Activated CD8-positive, alpha-beta memory T cell treated with anti-CD3 and anti-CD28 coated beads for 1 hour (primary cell): ENCODE measurements at regions not wholly inside any gene's neighbourhood (a gene's known extent, or its start where the extent isn't known, plus 50 kb on each side); places are given as distances from the start of the nearest gene placed in this dataset.

Source experiments
- DNase-seq, 2 donors: peaks; one replicate each; pipeline ENCODE4 v3.0.0-alpha.2; 2020; ENCODE audit warnings: low read depth in 1 of 2; ENCODE audit errors: extremely low read depth in 1 of 2

DNA sequence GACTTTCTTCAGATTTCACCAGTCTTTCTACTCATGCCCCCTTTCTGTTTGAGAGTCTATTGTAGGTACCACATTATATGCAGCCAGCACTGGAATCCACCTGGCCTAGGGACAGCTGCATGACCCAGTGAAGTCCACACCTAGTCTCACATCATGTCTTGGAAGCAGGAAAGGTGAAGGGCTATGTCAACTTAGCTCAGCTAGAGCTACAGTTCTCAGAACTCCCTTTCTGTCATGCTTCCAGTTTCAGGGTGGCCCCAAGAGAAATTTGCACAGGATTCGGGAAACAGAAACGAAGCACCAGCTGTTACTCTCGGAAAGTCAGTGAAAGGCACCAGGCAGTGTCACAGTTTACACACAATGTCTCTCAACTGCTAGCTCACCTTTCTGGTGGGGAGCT lies 51.6 kb upstream of the NLRP1 start:
- no peak for DNase-seq

DNA sequence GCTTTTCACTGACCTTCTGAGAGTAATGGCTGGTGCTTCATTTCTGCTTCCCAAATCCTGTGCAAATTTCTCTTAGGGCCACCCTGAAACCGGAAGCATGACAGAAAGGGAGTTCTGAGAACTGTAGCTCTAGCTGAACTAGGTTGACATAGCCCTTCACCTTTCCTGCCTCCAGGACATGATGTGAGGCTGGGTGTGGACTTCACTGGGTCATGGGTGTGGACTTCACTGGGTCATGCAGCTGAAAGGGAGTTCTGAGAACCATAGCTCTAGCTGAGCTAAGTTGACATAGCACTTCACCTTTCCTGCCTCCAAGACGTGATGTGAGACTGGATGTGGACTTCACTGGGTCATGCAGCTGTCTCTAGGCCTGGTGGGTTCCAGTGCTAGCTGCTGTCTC lies 54.3 kb upstream of the NLRP1 start:
- no peak for DNase-seq

DNA sequence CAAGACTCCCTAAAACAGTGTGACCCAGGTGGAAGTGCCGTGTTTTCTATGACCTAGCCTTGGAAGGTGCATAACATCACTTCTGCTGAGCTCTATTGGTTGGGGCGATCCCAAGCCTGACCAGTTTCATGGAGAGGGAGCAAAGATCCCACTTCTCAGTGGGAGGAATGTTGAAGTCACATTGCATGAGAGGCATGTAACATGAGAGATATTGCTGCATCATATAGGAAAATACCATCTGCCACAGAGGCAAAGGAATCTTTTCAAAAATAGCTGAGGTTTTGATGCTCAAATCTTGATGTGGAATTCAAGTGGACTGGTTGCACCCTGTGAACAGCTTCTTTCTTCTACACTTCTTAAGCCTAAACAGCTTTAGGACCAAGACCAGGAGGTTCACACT lies 56.4 kb upstream of the NLRP1 start:
- no peak for DNase-seq

DNA sequence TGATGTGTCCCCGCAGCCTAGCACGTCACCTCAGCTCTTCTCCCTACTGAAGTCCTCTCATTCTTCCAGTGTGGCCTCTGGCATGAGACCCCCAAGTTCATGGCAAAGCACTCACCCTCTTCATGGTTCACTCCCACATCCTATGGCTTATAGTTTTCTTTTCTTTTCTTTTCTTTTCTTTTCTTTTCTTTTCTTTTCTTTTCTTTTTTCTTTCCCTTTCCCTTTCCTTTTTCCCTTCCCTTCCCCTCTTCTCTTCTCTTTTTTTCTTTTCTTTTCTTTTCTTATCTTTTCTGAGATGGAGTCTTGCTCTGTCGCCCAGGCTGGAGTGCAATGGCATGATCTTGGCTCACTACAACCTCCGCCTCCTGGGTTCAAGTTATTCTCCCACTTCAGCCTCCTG lies 58.4 kb upstream of the NLRP1 start:
- DNase-seq: no peak

DNA sequence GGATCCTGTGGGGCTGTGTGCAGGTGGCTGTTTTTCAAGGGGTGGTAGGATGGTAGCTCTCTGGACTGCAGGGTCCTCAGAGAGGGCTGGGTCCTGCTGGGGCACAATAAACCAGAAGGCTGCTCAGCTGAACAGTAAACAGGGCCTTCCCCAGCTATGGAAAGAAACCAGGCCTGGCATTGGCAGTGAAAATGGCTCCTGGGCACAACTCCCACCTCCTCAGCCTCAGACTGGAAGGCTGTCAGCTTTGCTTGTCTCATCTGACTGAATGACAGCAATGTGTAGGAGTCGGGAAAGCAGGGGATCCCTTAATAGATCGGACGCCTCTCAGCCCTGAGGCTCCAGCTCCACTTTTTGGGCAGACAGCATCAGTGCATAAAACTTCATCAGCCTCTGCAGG lies 59.8 kb upstream of the NLRP1 start:
- DNase-seq: no peak

DNA sequence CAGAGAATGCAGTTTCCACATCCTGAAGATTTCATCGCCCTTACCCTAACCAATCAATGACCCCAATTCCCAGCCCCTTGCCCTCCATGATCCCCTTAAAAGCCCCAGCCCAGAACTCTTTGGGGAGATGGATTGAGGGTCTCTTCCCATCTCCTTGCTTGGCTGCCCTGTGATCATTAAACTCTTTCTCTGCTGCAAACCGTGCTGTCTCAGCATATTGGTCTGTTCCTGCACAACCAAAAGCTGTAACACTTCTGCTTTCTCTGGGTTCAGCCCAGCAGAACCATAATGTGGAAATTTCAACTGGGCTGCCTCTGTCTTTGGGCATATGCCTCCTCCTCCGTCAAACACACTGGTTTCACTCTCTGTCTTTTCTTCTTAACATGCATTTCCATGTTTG lies 67.0 kb upstream of the NLRP1 start:
- DNase-seq: no peak

DNA sequence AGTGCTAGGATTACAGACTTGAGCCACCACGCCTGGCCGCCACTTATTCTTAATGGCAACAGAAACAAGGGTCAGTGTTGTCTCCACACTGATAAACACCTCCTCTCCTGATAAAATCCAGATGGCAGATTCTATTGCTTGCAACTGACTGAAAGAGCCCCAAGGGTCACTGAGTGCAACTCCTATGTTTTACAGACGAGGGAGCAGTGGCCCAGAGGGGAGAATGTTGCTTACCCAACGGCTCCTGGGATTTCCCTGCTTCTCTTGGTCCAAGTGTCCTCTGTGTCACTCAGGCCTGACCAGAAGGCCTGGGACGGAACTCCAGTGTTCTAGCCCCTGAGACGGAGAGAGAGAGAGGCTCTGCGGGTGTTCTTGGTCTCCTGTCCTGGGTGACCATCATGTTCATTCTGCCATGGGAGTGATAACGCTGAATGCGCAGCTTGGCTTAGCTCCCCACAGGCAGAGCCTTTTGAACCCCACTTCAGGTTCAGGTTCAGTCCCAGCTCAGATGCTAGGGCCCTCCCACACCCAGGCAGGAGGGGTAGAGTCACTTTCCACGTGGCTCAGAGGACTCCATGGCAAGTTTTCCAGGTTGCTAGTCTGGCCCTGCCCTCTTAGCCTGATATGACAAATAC lies 77.3 kb upstream of the NLRP1 start:
- no peak for DNase-seq

DNA sequence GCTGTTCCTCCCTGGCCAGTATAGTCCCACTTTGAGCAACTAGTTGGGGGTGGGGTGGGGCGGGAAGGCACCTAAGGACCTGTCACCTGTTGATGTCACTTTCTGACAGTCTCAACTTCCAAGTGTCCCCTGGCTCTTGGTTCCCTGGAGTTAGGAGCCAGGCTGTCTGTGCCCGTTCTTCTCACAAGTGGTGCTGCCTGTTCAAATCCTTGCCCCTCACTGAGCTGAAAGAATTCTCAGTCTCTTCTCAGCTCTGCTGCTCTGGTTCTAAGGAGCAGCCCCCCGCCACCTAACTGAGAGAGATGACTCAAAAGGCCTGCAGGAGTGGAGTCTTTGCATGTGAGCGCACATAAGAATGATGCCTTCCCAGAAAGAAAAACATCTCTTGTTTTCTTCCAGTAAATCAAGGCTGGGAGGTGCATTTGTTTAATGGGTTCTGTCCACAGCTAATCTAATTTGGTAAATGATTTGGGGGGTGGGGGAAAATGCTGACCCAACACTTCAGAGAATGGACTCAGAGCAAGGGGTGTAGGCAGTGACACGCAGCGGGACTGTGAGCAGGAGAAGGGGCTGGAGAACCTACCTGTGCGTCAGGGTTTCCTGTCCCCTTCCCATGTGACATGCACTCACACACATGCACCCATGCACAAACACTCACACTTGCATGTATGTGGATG lies 78.2 kb upstream of the NLRP1 start:
- no peak for DNase-seq

DNA sequence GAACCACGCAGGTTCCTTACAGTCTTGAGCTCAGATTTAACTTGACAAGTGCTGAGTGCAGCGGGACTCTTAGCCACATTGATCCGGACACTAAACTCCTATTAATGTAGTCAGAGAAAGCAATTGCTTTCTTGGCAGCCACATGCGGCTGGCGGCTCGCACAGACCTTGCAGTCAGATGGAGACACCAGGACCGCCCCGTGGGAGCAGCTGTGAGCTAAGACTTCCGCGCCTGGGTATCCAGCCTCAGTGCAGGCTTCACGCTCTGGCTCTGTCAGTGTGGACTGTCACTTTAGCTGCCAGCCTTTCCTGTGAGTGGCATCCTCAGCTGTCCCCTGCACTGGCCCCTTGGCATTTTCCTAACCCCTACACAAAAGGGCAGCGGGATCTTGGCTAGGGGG lies 80.9 kb upstream of the NLRP1 start:
- DNase-seq: no peak

DNA sequence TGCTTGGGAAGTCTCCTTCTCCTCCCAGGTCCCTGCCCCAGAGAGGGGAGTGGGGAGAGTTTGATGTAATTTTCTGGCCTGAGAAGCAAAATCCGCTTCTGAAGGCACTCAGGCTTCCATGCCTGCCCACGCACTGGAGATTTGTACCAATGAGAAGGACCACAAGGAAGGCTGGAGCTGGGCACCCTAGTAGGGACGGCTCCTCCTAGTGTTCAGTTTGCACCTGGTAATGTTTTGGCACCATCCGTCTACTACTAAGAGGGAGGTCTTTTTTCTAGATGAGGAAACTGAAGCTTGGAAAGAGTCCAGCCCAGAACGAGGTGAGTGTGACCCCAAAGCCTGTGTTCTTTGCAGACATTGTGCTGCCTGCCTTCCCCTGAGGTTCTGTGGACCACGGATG lies 83.6 kb upstream of the NLRP1 start:
- DNase-seq: no peak

DNA sequence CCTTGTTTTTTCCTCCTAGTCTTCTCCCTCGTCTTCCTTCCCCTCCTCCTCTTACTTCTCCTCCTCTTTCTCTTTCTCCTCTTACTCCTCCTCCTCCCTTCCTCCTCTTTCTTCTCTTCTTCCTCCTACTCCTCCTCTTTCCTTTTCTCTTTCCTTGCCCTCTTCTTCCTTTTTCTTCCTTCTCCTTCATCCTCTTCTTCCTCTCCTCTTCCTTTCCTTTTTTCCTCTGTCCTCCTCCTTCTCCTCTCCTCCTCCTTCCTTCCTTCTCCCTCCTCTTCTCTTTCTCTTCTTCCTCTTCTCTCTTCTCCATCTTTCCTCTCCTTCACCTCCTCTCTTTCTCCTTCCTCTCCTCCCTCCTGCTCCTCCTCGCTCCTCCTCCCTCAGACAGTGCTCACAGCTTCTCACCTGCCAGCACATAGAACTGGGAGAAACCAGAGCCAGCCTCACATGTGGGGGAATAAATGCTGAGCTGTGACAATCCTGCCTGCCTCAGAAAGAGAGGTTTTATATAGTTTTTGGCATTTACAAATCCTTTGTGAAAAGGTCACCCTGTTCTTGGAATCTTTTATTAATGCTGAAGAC lies 84.3 kb upstream of the NLRP1 start:
- DNase-seq: no peak

DNA sequence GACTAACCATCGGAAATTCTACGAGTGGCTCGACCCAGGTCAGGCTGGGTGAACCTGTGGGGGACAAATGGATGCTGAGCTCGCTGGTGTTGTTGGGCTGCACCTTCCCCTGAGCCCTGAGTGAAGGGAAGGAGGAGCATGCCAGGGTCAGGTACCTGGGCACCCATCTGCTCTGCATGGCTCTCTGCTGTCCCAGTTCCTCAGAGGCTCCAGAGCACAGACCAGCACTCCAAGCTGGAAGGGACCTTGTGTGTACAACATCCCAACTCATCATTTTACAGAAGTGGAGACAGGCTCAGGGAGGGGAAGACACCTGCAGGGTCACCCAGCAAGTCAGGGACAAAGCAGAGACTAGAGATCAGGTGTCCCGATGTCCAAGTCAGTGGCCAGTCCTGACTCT lies 84.9 kb upstream of the NLRP1 start:
- DNase-seq: no peak

DNA sequence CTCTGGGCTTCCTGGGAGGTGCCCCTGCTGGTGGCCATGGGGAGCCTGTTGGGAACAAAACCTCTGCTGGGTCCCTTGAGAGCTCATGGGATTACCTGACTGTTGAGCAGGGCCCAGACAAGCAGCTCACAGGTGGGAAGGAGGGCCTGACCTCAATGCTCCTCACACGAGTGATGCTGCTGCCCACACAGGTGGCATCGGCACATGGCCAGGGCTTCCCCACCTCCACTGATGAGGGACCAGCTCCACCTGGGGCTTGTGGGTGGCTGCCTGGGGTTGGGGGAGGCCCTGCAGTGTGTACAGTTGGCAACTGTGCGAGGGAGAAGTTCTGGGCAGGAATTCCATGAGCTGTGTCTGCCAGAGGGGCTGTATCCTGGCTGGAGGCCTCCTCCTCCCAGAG lies 87.8 kb upstream of the NLRP1 start:
- DNase-seq: no peak

DNA sequence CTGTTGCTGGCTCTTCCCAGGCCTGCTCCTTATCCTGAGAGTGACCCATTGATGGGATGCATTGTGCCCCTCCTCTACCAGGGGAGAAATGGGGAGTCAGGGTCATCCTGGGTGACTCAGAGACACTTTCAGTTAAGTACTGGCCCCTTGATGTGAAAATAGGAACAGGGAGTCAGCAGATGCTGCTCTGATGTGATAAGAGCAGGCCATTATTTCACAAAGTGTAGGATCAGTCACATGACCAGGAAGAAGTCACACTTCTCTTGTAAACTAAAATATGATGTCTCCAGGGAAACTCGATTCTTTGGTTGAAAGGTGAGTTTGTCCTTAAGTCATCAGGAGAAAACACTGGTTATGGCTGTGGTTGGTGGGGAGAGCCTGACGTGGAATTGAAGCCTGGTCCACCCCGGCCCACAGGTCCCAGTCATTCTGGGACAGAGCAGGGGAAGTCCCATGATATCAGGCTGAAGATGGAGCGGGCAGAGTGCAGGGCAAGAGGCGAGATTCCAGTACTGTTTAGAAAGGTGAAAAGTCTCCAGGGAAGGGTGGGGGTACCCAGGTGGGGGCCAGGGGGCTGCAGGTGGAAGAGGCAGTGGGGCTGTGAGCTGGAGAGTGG lies 88.6 kb upstream of the NLRP1 start:
- no peak for DNase-seq

DNA sequence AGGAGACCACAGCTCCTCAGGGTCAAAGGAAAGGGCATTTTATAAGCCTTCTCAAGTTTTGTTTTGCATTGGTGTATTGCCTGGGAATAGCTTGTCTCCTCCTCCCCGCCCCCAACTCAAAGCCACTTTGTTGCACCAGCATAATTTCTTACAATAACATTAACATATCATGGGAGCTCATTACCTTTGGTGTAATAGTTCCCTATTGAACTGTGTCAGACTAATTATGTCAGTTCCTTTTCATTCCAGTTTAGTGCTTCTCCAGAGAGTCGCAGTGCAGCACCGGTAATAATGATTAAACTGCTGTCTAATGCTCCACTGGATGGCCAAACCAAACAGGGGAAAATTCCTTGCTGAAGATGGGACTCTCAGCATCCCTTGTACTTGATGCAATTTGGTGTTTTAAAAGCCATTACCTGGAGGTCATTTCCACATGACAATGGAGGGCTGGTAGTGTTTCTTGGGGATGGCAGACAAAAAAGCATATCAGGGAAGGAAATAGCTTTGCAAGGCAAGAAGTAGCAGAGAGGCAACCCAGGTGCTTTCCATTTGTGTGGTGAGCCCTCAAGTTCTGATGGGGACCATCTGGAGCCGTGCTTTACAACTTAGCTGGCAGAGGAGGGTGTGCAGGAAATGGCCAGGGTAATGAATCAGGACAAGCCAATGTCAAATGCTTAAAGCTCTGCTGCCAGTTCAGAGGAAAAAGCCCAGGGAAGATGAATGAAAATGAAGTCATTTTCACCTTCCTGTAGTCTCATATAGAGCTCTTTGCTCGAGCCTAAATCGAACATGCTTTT lies 91.5 kb upstream of the NLRP1 start:
- DNase-seq: no peak

DNA sequence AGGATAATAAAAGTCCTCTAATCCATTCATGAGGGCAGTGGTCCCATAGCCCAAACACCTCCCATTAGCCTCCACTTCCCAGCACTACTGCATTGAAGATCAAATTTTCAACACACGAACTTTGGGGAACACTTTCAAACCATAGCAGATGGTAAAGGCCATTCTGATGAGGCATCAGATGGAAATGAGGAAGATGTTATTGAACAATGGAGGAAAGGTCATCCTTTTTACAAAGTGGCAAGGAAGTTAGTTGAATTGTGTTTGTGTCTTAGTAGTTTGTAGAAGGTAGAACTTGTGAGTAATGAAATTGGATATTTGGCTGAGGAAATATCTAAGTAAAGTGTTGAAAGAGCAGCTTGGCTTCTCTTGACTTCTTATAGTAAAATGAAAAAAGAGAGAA lies 93.3 kb upstream of the NLRP1 start:
- DNase-seq: no peak

DNA sequence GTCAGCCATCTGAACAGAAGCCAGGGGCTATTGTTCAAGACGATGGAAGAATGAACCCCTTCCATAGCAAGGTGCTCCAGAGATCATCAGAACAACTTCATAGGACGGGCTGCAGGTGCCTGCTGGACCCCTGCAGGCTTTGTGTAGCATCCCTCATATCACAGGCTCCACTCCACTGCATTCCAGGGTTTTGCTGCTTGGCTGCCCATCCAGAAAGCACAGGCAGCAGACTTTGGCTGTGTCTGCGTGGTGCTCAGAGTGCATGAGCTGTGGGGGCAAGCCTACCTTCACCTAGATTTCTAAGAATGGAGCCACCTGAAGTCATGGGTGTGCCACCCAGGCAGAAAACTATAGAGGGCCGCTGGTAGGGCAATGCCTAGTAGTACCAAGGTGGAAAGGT lies 93.9 kb upstream of the NLRP1 start:
- DNase-seq: no peak

DNA sequence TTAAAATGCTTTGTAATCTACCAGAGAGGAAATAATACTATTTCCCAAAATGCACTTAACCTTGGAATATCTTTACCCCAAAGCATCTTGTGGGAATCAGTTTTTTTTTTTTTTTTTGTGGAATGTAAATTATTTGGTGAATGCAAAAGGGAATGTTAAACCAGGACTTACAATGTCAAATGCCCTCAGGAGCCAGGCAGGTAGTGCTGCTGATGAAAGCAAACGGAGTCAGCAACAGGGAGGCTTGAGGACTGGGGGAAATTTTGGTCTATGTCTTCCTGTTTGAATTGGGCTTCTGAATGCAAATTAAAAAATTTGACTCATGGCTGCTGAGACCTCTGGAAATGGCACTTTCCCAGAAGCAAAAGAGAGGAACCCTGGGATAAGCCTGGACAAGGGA lies 96.5 kb upstream of the NLRP1 start:
- no peak for DNase-seq

DNA sequence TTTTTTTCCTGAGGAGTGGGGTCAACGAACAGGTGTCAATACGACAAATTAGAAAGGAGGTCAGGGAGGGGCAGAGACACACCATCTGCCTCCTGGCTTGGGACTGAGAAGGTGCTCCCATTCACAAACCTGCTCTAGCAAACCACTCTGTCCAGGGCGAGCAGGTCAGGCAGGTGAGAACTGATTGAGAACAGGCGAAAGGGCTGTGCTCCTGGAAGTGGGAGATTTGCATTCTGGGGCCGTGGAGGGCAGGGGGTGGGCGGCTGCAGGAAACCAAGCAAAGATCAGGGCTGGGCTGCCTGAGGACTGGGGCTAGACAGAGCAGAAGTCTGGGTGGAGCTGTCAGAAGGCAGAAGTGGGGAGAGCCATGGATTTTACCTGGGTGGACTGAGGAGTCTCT lies 98.9 kb upstream of the NLRP1 start:
- no peak for DNase-seq

DNA sequence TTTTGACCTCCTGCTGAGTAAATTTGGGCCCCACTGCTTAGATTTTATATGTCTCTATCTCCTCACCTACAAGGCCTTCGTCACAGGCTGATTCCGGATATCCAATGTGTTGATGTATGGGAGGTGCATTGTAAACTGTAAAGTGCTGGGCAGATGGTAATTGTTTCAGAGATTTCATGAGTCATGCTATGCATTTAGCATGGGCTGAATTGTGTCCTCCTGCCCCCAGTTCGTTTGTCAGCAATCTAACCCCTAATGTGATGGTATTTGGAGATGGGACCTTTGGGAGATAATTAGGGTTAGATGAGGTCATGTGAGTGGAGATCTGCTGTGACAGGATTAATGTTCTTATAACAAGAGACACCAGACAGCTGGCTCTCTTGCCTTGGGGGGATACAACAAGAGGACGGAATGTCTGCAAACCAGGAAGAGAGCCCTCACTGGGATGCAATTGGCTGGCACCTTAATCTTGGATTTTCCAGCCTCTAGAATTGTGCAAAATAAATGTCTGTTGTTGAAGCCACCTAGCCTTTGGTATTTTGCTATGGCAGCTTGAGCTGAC lies 101.8 kb upstream of the NLRP1 start:
- DNase-seq: no peak

DNA sequence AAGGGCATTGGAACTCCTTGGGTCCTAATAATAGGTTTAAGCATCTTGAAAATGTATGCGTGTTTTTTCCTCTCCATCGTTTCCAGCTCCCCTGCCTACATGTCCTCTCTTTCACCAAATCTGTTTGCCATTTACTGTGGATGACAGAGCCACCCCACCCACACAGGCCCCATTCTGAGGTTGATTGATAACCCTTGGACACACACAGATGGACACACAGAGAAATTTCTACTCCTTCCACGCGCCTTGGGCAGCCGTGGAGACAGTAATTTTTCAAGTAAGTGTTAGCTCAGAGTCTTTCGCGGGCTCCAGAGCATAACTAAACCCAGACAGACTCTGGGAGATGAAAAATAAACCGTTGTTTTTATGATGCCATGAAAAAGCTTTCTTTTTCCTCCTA lies 103.3 kb upstream of the NLRP1 start:
- DNase-seq: no peak
